ENCODE measurements at regions not wholly inside any gene's neighbourhood (a gene's known extent, or its start where the extent isn't known, plus 50 kb on each side); places are given as distances from the start of the nearest gene placed in this dataset.

GRCh38 chr15:47484997-47485396 lies 232.3 kb upstream of the SEMA6D start:
- intact Hi-C loops (cut with micrococcal nuclease; ENCODE audit: unreplicated experiment): no loop called here
- Histone ChIP-seq H4K20me1 (ENCODE audit: insufficient read depth, low read length) (no peaks in the 10 kb centered on the region), H3K36me3 (ENCODE audit: insufficient read depth, low read length) (no peaks in the 10 kb centered on the region), H3K79me2 (ENCODE audit: insufficient read depth, low read depth, low read length) (no peaks in the 10 kb centered on the region), H3K9me2 (ENCODE audit: insufficient read depth, low read length) (no peaks in the 10 kb centered on the region), H3K4me1 (ENCODE audit: insufficient read depth, low read length, poor library complexity, severe bottlenecking) (no peaks in the 10 kb centered on the region), H3K4me2 (ENCODE audit: low read length) (no peak overlapping the region), H2AFZ (ENCODE audit: low read length) (no peak overlapping the region), H3K27ac (ENCODE audit: low read depth, low read length, poor library complexity, severe bottlenecking) (no peak overlapping the region), H3K4me3 (ENCODE audit: low read depth, low read length, poor library complexity, severe bottlenecking) (no peak overlapping the region), H3K9me3 (ENCODE audit: low read length) (no peaks in the 10 kb centered on the region)
- ChIA-PET CTCF (ENCODE audit: unreplicated experiment) (no interaction called here), POLR2A (no interaction called here)
- TF ChIP-seq, protein P1, sequence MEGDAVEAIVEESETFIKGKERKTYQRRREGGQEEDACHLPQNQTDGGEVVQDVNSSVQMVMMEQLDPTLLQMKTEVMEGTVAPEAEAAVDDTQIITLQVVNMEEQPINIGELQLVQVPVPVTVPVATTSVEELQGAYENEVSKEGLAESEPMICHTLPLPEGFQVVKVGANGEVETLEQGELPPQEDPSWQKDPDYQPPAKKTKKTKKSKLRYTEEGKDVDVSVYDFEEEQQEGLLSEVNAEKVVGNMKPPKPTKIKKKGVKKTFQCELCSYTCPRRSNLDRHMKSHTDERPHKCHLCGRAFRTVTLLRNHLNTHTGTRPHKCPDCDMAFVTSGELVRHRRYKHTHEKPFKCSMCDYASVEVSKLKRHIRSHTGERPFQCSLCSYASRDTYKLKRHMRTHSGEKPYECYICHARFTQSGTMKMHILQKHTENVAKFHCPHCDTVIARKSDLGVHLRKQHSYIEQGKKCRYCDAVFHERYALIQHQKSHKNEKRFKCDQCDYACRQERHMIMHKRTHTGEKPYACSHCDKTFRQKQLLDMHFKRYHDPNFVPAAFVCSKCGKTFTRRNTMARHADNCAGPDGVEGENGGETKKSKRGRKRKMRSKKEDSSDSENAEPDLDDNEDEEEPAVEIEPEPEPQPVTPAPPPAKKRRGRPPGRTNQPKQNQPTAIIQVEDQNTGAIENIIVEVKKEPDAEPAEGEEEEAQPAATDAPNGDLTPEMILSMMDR (conservative IDR thresholded peaks at IDR 0.05; ENCODE audit: low read length): no peak
- TF ChIP-seq EZH2phosphoT487 (IDR thresholded peaks at IDR 0.05; ENCODE audit: borderline replicate concordance, low read depth, low read length): no peak
- no peak for DNase-seq (ENCODE audit: low spot score)
- no TSS peak for BruUV-seq (replicated peaks)

GRCh38 chr15:47485419-47485818 lies 231.9 kb upstream of the SEMA6D start:
- H3K27ac ChIP-seq (ENCODE audit: low read depth, low read length, poor library complexity, severe bottlenecking): no peak overlapping the region
- H3K4me1 ChIP-seq (ENCODE audit: insufficient read depth, low read length, poor library complexity, severe bottlenecking): no peaks in the 10 kb centered on the region
- TF ChIP-seq, protein P1 (conservative IDR thresholded peaks at IDR 0.05; ENCODE audit: low read length): no peak
- no peak for TF ChIP-seq EZH2phosphoT487 (IDR thresholded peaks at IDR 0.05; ENCODE audit: borderline replicate concordance, low read depth, low read length)
- no TSS peak for BruUV-seq (replicated peaks)
- no peaks in the 10 kb centered on the region for H3K9me2 ChIP-seq (ENCODE audit: insufficient read depth, low read length)
- no peaks in the 10 kb centered on the region for H3K9me3 ChIP-seq (ENCODE audit: low read length)
- intact Hi-C loops (cut with micrococcal nuclease; ENCODE audit: unreplicated experiment): no loop called here
- H4K20me1 ChIP-seq (ENCODE audit: insufficient read depth, low read length): no peaks in the 10 kb centered on the region
- POLR2A ChIA-PET: no interaction called here
- H3K4me2 ChIP-seq (ENCODE audit: low read length): no peak overlapping the region
- DNase-seq (ENCODE audit: low spot score): no peak
- no peaks in the 10 kb centered on the region for H3K36me3 ChIP-seq (ENCODE audit: insufficient read depth, low read length)
- no peaks in the 10 kb centered on the region for H3K79me2 ChIP-seq (ENCODE audit: insufficient read depth, low read depth, low read length)
- no peak overlapping the region for H2AFZ ChIP-seq (ENCODE audit: low read length)
- CTCF ChIA-PET (ENCODE audit: unreplicated experiment): no interaction called here
- no peak overlapping the region for H3K4me3 ChIP-seq (ENCODE audit: low read depth, low read length, poor library complexity, severe bottlenecking)

DNA sequence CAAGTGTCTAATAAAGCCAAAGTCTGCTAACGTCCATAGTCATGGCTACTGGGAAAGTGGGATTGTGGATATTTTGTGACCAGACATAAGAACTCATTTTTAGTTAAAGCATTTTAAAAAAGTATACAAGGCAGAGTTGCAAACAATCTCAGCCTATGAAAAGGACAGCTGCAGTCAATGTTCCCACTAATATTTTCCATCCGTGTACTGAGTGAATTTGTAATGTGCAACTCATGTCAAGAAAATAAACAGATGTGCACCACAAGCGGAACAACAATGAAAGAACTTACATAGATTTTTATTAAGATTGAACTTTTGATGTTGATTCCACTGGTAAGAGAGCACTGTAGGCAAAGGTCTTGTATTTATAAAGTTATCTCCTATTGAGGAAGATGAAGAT lies 231.3 kb upstream of the SEMA6D start:
- TF ChIP-seq EZH2phosphoT487 (IDR thresholded peaks at IDR 0.05; ENCODE audit: borderline replicate concordance, low read depth, low read length): no peak
- TF ChIP-seq, protein P1 (conservative IDR thresholded peaks at IDR 0.05; ENCODE audit: low read length): no peak
- ChIA-PET POLR2A (no interaction called here), CTCF (ENCODE audit: unreplicated experiment) (no interaction called here)
- BruUV-seq (replicated peaks): no TSS peak
- intact Hi-C loops (cut with micrococcal nuclease; ENCODE audit: unreplicated experiment): no loop called here
- H3K4me1 ChIP-seq (ENCODE audit: insufficient read depth, low read length, poor library complexity, severe bottlenecking): no peaks in the 10 kb centered on the region
- no peaks in the 10 kb centered on the region for H3K36me3 ChIP-seq (ENCODE audit: insufficient read depth, low read length)
- no peaks in the 10 kb centered on the region for H4K20me1 ChIP-seq (ENCODE audit: insufficient read depth, low read length)
- H3K9me3 ChIP-seq (ENCODE audit: low read length): 0 out of 2 replicates have a peak, but pooled peaks cover 4% of the 10 kb centered on the region
- H2AFZ ChIP-seq (ENCODE audit: low read length): no peak overlapping the region
- H3K9me2 ChIP-seq (ENCODE audit: insufficient read depth, low read length): no peaks in the 10 kb centered on the region
- no peaks in the 10 kb centered on the region for H3K79me2 ChIP-seq (ENCODE audit: insufficient read depth, low read depth, low read length)
- no peak overlapping the region for H3K4me2 ChIP-seq (ENCODE audit: low read length)
- no peak for DNase-seq (ENCODE audit: low spot score)
- no peak overlapping the region for H3K4me3 ChIP-seq (ENCODE audit: low read depth, low read length, poor library complexity, severe bottlenecking)
- H3K27ac ChIP-seq (ENCODE audit: low read depth, low read length, poor library complexity, severe bottlenecking): no peak overlapping the region

Measured in OCI-LY7 (cell line).